ENCODE measurements at regions not wholly inside any gene's neighbourhood (a gene's known extent, or its start where the extent isn't known, plus 50 kb on each side); places are given as distances from the start of the nearest gene placed in this dataset.

DNA sequence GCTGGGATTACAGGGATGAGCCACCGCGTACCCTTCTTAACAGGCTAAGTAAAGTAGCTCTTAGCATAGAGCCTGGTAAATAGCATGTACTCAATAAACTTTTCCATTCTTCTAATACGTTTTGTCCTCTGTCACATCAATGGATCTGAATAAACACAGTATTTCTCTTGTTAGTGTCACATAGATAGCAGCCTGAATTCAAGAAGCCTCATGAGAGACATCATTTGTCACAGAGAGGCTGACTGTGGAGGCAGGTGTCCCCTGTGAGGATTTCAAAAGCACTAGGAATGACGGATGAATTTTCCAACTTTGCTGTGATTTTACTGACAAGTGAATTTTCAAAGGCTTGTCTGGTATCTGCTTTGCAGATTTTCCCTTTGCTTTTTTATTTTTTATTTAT is 82.6 kb upstream of the CDC14C start:
- H4K91ac ChIP-seq (replicated peaks; ENCODE audit: insufficient read length, low read length): no peak overlapping the region
- no peak overlapping the region for H3K27ac ChIP-seq (ENCODE audit: low read depth, low read length)
- TF ChIP-seq CTBP2 (IDR thresholded peaks at IDR 0.05; ENCODE audit: borderline replicate concordance, insufficient read depth, insufficient read length, low read length): no peak
- TF ChIP-seq BRCA1 (IDR thresholded peaks at IDR 0.05; ENCODE audit: low read depth, low read length): no peak
- no peak for TF ChIP-seq ASH2L (IDR thresholded peaks at IDR 0.05; ENCODE audit: low read length)
- no peak for TF ChIP-seq EGR1 (IDR thresholded peaks at IDR 0.05; ENCODE audit: borderline replicate concordance, low read depth, low read length)
- TF ChIP-seq RXRA (IDR thresholded peaks at IDR 0.05; ENCODE audit: insufficient read depth, low read depth, low read length): no peak
- TF ChIP-seq SIRT6 (IDR thresholded peaks at IDR 0.05; ENCODE audit: low read length): no peak
- H2AK5ac ChIP-seq (ENCODE audit: low read depth, low read length): no peak overlapping the region
- H3K36me3 ChIP-seq (ENCODE audit: control insufficient read depth in 2 of 4, insufficient read depth in 4 of 4, low read length in 3 of 4): no peaks in the 10 kb centered on the region
- H2BK15ac ChIP-seq (ENCODE audit: low read length): no peak overlapping the region
- H3K14ac ChIP-seq (ENCODE audit: insufficient read length): no peak overlapping the region
- no peak overlapping the region for H3K23ac ChIP-seq (ENCODE audit: insufficient read length)
- no peaks in the 10 kb centered on the region for H3K79me1 ChIP-seq (ENCODE audit: low read depth, low read length)
- ChIA-PET POLR2A (ENCODE audit: partially characterized antibody) (no interaction called here), CTCF (ENCODE audit: partially characterized antibody) (no interaction called here)
- H4K20me1 ChIP-seq (replicated peaks in 1 of 2; ENCODE audit: control insufficient read depth in 1 of 2, insufficient read depth in 2 of 2, low read length in 2 of 2): no peaks in the 10 kb centered on the region
- H4K8ac ChIP-seq (ENCODE audit: extremely low read depth, insufficient read depth, low read length): no peak overlapping the region
- no peak overlapping the region for H2BK5ac ChIP-seq (ENCODE audit: low read depth, low read length)
- no peak overlapping the region for H2BK20ac ChIP-seq (ENCODE audit: low read length)
- H4K5ac ChIP-seq (ENCODE audit: insufficient read length, low read depth, low read length): no peak overlapping the region
- H3K27me3 ChIP-seq (replicated peaks in 1 of 4; ENCODE audit: control insufficient read depth in 3 of 4, extremely low read depth in 1 of 4, insufficient read depth in 3 of 4, low read length in 3 of 4): no peaks in the 10 kb centered on the region
- H3K4me3 ChIP-seq (ENCODE audit: extremely low read depth in 1 of 4, insufficient read depth in 2 of 4, low read depth in 3 of 4, low read length in 4 of 4): no peak overlapping the region
- no peak overlapping the region for H3K4me2 ChIP-seq (ENCODE audit: insufficient read depth in 1 of 2, low read depth in 2 of 2, low read length in 2 of 2)
- FAIRE-seq (no peak), DNase-seq (ENCODE audit: low read depth in 1 of 2, low spot score in 2 of 2) (no peak)
- WGBS, 2 experiments (ENCODE audit: extremely low coverage in 1 of 2, insufficient coverage in 1 of 2, insufficient read length in 1 of 2, insufficient replicate concordance in 2 of 2, low coverage in 1 of 2, low lambda C conversion rate in 2 of 2, missing lambda C conversion rate in 1 of 2): 97% methylated on average over 4 of the region's 4 CpGs; no CpG with 5 or more reads in 1 of the 2 experiments
- H3K9ac ChIP-seq (replicated peaks in 1 of 4; ENCODE audit: extremely low read depth in 1 of 4, low read depth in 3 of 4, low read length in 3 of 4): no peak overlapping the region
- no peak overlapping the region for H3K4ac ChIP-seq (replicated peaks; ENCODE audit: insufficient read length, low read depth, low read length)
- H3K18ac ChIP-seq (ENCODE audit: extremely low read depth, low read length): no peak overlapping the region
- no peaks in the 10 kb centered on the region for H3K79me2 ChIP-seq (ENCODE audit: control insufficient read depth in 1 of 2, insufficient read depth in 2 of 2, low read length in 2 of 2)
- no peaks in the 10 kb centered on the region for H3K4me1 ChIP-seq (replicated peaks in 1 of 4; ENCODE audit: control insufficient read depth in 3 of 4, insufficient read depth in 4 of 4, low read length in 3 of 4)
- H3K23me2 ChIP-seq (ENCODE audit: low read depth, low read length): no peaks in the 10 kb centered on the region
- no peaks in the 10 kb centered on the region for H3K9me3 ChIP-seq (ENCODE audit: insufficient read depth in 2 of 2, low read depth in 1 of 2, low read length in 1 of 2)
- no peak overlapping the region for H2AFZ ChIP-seq (ENCODE audit: low read length)
- no peak overlapping the region for H3K56ac ChIP-seq (replicated peaks; ENCODE audit: insufficient read length, low read depth, low read length)
- H2BK12ac ChIP-seq (ENCODE audit: low read depth, low read length): no peak overlapping the region
- no peak overlapping the region for H2BK120ac ChIP-seq (replicated peaks; ENCODE audit: low read depth, low read length)
